ENCODE measurements at regions not wholly inside any gene's neighbourhood (a gene's known extent, or its start where the extent isn't known, plus 50 kb on each side); places are given as distances from the start of the nearest gene placed in this dataset.

DNA sequence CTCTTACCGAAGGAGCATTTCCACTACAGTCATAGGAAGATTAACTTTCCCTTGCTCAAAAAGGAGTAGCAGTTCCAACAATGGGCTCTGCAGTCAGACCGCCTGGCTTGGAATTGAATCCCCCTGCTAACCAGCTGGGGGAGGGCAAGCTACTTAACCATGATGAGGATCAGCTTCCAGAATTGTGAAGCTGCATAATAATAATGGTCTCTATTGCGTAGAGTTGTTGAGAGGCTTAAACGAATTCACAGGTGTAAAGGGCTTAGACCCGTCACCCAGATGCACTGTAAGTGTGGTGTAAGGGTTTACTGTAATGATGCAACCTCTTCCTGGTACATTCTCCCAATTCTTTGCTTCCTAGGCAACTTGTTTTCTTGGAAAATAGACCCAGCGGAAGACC is 185.2 kb upstream of the RGMA start:
- no peak for DNase-seq (ENCODE audit: low read depth)

DNA sequence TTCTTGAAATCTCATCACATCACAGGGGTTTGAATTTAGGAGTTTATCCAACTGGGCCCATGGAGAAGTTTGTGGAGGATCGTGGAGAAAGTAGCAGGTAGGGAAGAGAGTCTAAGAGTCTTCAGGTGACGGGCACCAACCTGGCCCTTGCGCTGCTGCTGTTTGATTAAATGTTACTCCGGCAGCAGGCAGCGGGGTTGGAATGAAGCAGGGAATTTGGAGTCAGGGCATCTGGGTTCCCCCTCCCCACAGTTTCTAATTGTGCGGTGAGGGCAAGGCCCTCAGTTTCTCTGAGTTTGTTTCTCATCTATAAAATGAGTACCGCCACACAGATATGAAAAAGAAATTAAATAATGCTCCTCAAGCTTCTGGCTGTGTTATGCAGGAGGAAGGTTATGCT is 182.9 kb upstream of the RGMA start:
- no peak for DNase-seq (ENCODE audit: low read depth)

DNA sequence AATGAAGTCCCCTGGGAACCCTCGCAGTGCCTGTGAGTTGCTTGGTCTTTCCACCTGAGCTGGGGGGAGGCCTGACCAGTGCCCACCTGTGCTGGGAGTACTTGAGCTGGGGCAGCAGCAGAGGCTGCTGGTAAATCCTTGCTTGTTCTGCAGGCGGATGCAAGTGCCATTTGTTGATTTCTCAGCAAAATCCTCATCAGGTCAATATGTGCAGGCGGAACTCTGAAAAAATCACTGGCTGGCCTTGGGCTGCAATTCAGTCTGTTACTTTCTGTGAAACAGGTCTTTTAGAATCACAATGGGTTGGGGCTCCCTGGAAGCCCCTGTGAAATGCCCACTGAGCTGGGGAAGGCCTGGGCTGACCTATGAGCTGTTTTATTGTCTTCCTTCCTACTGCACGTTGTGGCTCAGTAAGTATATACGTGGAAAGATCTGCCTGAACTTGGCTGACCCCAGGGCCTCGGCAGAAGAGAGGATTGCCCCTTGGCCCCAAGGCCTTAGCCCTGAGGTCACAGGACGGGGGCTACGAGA is 182.0 kb upstream of the RGMA start:
- no peak for DNase-seq (ENCODE audit: low read depth)

DNA sequence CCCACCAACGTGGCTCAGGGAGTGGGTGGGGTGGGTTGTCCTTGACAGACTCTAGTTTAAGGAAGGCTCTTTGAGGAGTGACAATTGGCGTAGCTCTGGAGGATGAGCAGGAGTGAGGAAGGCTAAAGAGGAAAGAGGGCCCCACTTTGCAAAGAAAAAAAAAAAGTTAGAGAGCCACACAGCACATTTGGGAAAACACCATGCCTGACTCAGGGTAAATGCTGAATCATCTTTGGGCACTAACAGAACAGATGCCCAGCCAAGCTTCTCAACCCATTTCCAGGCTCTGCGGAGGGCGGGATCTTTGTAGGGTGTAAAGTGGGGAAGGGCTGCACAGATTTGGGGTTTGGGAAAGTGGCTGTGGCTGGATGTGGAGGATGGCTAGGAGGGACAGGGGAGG is 179.1 kb upstream of the RGMA start:
- no peak for DNase-seq (ENCODE audit: low read depth)

DNA sequence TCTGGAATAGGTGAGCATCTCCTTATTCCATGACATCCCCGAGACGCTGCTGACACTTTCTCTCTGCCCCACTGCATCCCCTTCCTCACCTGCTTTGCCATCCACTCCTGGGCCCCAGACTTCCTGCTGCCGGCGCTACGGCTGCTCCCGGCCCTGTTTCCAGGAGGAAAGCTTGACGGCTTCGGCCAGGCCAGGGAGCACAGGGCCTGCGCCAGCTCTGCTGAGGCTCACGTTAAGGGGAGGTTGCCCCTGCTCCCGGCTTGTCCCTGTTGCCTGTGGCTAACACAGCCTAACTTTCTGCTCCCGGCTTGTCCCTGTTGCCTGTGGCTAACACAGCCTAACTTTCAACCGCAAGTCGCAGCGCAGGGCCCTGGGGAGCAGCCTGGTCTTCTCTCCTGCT is 177.3 kb upstream of the RGMA start:
- no peak for DNase-seq (ENCODE audit: low read depth)

DNA sequence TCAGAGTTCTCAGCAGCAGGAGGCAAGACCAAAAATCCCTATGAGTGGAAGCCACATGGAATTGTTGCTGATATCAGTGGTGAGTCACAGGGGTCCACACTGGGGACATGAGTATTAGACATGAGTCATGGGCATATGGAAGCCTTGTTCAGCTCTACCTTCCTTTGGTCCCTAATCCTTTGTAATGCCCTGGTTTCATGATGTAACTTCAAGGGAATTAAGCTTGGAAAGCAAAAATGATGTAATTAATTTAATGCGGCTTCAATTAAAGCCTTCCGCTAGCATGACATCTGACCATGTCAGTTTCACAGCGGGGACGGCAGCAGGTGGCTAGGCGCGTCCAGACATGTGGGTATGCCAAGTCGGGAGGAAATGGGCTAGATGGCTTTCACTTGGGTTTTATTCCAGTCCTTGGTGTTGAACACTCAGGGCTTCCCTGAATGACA is 176.1 kb upstream of the RGMA start:
- DNase-seq (ENCODE audit: low read depth), result no peak

DNA sequence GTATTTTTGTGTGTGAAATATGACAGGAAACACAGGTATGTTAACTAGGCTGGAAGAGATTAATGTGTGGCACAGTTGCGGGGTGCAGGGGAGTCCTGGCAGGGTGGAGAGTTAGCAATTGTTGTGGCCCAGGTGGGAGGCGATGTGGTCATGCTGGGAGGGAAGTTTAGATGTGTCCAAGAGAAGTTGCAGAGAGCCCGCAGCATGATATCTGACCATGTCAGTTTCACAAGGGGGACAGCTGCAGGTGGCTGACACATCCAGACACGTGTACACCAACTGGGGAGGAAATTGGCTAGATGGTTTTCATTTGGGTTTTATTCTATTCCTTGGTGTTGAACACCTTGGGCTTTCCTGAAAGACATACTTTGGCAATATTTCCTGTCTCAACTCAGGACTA is 172.8 kb upstream of the RGMA start:
- DNase-seq (ENCODE audit: low read depth), result no peak

DNA sequence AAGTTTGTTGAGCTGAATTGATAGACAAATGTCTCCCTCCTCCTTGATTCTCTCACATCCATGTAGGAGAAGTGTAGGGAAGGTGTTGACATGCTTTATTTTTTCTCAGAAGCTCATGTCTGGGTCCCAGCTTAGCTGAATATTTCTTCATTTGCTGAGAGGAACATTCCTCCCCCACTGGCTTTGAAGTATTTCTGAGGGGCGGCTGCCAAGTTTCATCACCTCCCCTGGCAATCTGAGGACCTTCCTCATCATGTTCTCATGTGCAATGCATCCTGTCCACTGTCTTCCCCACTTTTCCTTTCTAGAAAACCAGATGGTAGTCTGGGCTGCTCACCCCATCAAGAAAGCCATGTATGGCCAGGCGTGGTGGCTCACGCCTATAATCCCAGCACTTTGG is 168.9 kb upstream of the RGMA start:
- DNase-seq (ENCODE audit: low read depth), result no peak

DNA sequence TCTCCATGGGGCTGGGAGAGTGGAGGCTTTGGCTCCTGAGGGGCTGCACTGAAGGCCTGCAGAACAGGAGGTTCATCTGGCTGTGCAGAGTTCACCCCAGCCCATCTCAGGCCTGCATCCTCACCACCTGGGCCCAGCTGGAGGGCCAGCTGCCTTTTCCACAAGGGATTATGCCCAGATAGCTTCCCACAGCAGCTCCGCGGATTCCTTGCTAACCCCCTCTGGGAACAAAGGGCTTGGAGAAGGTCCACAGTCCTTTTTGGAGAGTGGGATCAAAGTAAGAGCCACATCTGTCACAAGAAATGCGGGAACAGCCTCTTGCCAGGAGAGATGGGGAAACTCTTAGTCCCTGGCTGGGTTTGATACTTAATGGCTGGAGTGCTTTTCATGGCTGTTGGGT is 164.7 kb upstream of the RGMA start:
- DNase-seq (ENCODE audit: low read depth), result no peak

DNA sequence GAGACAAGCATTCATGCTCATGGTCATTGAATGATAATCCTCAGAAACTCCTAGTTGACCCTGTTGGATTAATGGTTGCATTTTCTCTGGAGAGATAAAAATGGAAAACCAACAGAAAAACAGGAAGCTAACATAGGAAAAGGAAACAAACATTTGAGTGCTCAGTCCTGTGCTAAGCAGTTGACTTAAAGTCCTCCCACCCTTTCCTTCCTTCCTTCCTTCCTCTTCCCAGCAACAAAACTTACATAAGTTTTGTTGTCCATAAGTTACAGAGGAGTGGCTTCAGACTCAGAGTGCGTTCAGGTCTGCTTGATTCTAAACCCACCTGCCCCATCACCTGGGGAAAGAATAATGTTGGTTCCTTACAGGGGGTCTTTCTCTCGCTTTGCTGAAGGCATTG is 163.8 kb upstream of the RGMA start:
- DNase-seq (ENCODE audit: low read depth), result no peak

DNA sequence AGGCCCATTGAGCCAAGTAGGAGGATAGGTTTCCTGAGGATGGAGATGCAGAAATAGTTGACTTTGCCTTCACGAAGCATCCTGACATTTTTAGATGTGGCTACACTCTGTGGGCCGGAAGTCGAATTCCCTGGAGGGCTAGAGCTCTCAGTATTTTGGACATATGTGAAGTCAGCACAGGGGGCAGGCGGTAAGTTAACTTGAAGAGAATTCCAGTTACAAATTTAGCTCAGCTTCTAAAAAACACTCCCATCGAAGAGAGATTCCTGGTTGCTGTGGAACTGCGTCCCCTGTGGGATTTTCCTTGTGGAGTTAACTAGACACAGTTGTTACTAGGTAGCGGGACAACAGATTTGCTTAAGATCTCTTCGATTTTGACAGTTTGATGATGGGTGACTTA is 161.9 kb upstream of the RGMA start:
- DNase-seq (ENCODE audit: low read depth), result no peak

DNA sequence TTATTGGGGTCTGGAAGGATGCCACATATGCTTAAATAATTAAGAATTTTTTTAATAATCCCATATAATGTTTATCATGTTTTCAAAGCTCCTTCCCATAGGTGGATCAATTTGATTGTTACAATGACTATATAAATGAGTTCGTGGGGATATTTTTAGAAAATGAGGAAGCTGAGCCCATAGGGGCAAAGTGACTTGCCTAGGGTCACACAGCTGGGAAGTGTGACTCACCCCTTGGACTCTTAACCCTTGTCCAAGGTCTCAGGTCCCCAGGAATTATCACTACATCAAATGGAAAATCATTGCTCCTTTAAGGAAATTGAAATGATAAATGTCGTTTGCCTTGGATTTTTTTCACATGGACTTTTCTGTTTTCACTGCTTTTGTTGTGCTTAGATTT is 161.2 kb upstream of the RGMA start:
- DNase-seq (ENCODE audit: low read depth), result no peak

DNA sequence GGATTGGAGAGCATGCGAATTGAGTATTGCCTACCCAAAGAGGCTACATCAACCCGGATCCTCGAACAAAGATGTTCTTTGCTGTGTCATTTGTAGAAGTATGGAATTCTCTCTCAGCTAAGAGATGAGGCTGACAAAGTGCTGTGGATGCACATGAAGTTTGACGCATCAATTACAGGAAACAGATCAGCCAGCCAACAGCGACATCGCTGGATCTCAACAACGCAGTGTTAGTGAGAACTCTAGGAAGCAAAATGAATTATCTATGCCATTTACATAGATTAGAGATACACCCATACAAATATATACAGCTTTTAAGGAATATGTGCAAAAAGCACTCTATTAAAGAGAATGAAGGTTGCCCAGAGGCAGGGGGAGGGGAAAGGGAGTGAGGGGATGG is 160.6 kb upstream of the RGMA start:
- no peak for DNase-seq (ENCODE audit: low read depth)

DNA sequence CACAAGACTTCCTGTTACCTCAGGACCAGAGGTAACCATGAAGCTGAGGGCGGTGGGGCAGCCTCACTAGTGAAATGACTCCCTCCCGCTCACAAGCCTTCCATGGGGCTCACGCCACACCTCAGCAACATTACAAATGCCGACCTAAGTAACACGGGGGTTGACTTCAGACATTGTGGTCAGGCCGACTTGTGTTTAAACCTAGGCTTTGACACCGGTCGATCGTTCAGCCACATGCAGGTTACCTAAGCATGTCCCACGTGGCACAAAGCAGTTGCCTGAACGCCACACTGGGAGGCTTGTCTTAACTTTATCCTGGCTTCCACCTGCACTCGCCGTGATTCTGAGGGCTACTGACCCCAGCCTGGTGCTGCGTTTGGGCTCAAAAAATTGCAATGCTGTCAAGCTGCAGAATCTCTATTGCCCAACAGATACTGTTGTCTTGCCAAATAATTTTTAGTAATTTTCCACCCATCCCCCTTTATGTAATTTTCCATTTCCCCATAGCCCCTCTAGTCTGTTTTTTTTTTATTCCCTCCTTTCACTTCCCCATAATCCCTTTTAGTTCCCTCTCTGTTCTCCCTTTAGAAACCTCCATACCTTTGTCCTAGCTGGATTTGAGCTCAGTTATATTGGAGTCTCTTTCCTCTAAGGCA is 158.6 kb upstream of the RGMA start:
- no peak for DNase-seq (ENCODE audit: low read depth)

DNA sequence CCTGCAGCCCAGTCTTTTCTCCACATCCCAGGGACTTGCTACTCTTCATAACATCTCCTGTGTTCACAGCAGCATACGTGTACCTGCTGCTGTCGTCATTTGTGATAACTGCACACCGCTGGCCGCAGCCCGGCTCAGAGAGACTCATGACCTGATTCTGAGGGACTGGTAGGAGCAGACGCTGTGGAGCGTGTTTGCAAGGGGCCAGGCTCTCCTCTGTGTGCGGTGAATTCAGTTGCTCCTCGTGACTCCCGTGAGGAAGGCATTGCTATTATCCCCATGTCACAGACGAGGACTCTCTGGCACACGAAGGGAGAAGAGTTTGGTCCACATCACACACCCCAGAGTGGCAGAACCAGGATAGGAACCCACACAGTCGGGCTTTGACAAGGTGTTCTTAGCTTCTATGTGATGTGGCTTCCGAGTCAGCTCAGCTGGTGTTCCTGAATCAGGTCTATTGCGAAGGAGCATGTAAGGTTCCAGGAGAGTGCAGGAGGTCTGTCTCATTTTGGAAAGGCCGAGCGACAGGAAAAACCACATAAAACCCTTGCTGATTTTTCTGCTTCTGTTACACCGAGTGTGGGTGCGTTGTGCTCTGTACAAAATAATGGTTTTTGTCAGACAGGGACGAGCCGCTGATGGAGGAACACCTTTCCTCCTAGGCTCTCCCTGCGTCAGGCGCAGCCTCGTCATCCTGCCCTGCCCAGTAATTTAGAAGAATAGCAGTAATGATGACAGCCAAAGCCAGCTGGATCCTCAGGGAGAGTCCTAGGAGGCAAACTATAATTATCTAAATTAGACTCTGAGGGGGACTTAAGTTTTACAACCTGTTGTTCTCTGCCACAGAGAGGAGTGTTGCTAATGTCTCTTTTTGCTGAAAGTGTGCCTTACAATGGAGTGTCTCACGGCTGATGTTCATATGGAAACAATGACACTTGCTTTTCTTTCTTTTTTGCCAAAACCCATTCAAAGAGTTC is 157.5 kb upstream of the RGMA start:
- no peak for DNase-seq (ENCODE audit: low read depth)

DNA sequence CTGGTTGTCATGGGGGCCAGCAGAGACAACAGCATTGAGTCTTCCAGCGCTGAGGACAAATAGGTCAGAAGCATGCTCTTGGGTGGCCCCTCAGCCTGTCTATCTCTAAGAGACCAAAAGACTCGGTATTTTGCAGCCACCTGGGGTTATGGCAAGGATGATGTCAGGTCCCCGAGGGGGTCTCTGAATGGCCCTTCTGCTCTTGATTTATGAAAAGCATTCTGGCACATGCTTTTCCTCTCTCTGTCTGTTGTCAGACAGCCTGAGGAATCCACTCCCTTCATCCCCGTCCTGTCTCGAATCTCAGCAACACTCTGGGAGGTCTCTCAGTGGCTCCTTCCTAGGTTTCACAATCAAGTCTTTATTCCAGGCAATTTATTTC is 156.6 kb upstream of the RGMA start:
- DNase-seq (ENCODE audit: low read depth), result no peak

DNA sequence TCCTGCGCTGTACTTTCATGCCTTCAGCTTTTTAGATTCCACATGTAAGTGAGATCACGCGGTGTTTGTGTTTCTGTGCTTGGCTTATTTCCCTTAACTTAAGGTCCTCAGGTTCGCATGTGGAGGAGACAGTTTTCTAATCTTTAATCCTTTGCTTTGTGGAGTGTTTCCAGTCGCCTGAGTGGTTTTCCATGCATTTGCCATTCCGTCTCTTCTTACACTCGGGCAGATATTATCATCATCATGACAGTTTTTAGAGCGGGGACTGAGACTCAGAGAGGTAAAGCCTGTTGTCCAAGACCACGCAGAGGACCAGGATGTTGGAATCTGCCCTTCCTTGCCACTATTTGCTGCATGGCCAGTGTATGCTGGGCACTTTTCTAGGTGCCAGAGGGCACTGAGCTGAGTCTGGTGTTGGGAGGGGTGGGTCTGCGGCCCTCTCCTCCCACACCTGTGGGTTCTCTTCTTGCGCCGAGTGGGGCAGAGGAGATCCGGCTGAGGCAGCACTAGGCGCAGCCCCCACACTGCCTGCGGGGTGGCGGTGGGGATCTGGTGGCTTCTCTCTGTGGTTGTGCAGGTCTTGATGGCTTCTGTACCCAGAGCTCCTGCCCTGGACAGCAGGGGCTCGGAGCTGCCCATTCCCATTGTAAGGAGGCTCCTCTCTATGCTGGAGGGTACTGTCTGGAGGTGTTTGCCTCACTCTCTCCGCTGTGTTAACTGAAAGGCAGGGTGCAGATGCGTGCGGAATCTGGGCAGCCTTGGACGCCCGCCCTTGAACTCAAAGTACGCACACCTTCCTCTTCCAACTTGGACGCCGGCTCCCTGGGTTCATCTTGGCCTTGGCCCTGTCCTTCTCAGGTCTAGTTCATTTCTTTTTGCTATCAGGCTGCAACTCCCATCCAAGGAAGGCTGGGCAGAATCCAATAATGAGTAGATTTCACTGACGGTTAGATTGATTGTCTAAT is 156.0 kb upstream of the RGMA start:
- DNase-seq (ENCODE audit: low read depth), result no peak

DNA sequence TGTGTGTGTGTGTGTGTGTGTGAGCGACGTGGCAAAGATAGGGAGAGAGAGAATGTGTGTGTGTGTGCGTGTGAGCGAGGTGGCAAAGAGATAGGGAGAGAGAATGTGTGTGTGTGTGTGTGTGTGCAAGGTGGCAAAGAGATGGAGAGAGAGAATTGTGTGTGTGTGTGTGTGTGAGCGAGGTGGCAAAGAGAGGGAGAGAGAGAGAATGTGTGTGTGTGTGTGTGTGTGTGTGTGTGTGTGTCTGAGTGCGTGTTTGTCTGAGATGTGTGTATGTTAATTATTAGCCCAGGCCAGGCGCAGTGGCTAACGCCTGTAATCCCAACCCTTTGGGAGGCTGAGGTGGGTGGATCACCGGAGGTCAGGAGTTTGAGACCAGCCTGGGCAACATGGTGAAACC is 154.6 kb upstream of the RGMA start:
- no peak for DNase-seq (ENCODE audit: low read depth)

DNA sequence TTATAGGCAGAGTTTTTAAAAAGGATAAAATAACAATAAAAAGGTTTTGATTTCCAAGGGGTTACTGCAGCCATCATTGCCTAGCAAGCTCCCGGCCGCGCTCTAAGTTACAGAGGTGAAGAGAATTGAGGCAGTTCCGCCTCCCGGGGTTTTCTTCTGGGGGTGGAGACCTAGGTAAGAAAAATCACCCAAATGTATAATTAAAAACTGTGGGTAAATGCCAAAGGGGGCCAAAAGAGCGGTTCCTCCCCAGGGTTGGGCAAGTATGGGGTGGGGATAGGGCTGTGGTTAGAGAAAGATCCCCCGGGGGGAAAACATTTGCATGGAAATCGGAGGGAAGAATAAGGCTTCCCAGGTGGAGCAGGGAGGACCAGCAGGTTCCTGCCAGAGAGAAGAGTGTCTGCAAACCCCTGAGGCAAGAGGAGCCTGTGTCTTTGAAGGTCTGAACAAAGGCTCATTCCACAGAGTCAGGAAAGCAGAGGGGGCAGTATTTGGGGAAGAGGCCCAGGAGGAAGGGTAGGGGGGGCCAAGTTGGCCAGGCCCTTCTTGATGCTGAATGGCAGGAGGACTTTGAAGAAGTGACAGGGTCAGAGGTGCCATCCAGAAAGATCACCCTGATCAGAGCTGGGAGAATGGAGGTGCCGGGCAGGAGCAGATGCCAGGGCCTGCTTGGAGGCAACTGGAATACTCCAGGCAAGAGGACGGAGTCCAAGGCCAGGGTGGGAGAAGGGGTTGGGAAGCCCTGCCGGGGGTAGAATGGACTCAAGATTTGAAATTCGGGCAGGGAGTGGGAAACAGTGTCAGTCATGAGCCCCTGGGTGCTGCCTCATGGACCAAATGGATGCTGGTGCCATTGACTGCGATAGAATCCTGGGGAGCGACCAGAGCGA is 152.9 kb upstream of the RGMA start:
- DNase-seq (ENCODE audit: low read depth), result no peak

DNA sequence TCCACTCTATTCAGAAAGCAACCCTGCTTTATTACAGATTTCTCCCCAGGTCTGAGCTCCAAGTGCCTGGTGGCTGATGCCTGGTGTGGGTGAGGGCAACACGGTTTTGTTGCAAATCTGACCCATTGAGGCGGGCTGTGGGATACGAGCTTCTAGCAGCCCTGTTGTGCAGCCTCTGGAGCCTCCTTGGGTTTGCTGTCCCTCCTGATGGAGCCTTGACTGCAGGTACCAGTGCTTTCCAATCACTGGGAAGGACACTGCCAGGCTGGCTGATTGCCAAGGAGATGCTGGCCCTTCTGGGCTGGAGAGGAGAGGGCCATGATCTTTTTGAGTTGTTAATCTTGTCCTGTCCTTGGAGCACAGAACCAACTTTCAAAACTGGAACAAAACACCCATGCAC is 151.0 kb upstream of the RGMA start:
- DNase-seq (ENCODE audit: low read depth), result no peak

DNA sequence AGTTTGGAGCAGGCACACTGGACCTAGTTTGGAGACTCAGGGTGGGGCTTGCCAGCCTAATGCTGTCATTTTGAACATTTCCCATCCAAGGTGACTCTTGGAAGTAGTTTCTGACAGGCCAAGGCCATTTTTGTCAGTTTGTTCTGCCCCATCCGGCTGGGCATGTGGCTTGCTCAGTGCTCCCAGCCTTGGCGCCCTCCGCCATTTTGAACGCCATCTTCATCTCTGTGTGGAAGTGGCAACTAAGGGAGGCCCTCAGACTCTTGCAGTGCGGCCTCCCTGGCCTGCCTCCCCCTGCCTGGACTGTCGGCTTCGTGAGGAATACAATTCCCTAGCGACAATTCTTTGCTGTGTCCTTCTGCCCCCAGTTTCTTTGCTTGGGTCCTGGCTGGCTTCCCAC is 150.6 kb upstream of the RGMA start:
- no peak for DNase-seq (ENCODE audit: low read depth)

All from GM04504 (cell line).